Stimulated activated CD8-positive, alpha-beta memory T cell treated with anti-CD3 and anti-CD28 coated beads, Interleukin-4, amount 100 ng/mL, for 24 hours (primary cell): ENCODE measurements at regions not wholly inside any gene's neighbourhood (a gene's known extent, or its start where the extent isn't known, plus 50 kb on each side); places are given as distances from the start of the nearest gene placed in this dataset.
"Not testable (repeated sequence)": the region's sequence is repeated elsewhere in the genome, so short reads cannot be mapped to it uniquely, and the experiment has no call there.

Experiments used
- DNase-seq: peaks from one replicate; pipeline ENCODE4 v3.0.0-alpha.2; 2020; ENCODE audit warnings: low read depth

DNA sequence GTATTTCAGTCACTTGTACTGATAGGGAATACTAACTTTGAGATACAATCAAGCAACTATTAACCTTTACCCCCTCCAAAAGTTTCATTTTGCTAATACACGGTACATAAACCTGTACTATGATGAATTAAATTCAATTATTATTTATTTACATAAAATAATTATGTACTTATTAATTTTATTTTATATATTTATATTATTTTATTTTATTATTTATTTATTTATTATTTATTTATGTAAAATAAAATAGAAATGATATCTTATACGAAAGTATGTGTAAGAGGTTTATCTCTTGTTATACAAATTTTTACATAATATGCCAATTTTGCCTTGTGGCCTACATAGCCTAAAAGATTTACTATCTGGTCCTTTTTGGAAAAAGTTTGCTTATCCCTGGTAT, 564.3 kb downstream of the SLITRK5 start:
- DNase-seq, result no peak

DNA sequence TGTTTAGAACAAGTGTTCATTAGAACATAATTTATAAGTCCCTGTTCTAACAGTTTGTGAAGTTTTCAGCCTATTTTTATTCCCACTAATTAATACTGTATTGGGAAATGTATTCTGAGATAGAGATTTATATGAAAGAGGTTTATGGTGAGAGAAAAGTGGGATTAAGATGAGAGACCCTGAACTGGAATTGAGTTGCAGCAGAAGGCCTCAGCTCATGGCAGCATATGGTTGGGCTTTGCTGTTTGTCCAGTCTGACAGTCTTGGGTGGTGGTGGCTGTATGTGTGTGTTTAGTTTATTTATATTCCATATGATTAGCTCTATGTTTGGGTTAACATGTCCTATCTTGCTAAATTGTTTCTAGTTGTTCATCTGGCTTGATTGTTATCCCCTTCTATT, 575.1 kb downstream of the SLITRK5 start:
- no peak for DNase-seq

DNA sequence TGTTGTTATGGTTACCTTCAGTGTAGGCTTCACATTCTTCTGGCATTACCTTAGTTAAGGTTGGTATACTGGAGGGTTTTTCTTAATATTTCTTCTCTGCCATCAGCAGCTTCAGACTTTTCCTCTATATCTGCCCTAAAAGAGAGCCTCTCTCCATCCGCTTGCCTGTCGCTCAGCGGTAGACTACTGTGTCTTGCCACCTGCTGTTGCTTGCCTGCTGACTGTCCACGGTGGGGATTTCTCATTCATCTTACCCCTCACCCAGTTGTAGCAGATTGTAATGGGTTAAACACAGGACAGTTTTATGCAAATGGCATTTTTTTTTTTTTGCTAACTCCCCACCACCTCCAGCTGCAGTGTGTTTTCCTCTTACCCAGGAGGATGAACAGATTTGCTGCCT, 577.2 kb downstream of the SLITRK5 start:
- DNase-seq, result no peak

DNA sequence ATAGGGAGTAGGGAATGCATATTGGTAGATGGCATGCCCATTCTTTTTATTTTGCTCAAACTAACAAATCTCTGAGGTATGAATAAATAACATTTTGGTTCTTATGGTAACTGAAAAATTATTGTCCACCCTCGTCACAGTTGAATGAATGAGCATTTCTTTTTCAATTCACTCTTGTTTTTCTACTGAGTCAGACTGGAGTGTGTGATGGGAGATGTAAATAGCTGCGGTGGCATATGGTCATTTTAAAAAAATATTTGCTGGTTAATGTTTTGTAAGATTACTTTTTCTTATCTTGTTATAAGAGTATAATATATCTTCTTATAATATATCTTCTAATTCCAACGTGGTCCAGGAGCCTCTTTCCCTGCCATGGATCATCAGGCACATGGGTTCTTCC, 586.5 kb downstream of the SLITRK5 start:
- no peak for DNase-seq

DNA sequence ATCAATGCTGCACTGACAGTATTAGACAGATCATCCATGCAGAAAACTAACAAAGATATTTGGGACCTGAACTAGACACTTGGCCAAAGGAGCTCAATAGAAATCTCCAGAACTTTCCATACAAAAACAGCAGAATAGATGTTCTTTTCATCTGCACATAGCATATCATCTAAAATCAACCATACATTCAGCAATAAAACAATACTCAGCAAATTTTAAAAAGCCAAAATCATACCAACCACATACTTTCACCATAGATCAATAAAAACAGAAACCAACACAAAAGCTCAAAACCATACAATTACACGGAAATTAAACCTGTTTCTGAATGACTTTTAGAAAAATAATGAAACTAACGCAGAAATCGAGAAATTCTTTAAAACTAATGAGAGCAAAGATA, 592.6 kb downstream of the SLITRK5 start:
- no peak for DNase-seq

DNA sequence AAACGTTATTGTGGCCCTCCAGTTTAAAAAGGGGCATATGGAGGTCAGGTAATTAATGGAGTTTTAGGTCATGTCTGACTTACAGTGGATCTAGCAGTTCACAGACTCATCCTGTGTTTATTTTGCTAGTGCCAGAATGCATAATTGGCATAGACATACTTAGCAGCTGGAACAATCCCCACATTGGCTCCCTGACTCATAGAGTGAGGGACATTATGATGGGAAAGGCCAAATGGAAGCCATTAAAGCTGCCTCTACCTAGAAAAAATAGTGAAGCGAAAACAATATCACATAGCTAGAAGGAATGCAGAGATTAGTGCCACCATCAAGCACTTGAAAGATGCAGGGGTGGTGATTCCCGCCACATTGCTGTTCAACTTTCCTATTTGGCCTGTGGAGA, 610.7 kb downstream of the SLITRK5 start:
- no peak for DNase-seq

DNA sequence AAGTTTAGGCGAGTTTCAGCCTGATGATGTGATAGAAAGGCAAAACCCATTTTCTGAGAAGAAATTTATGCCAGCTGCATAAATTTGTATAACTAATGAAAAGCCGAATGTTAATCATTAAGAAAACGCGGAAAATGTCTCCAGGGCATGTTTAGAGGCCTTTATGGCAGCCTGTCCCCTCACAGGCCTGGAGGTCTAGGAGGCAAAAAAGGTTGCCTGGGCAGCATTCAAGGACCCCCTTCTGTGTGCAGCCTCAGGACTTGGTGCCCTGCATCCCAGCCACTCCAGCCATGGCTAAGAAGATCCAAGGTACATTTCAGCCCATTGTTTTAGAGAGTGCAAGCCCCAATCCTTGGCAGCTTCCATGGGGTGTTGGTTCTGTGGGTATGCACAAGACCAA, 614.2 kb downstream of the SLITRK5 start:
- no peak for DNase-seq

DNA sequence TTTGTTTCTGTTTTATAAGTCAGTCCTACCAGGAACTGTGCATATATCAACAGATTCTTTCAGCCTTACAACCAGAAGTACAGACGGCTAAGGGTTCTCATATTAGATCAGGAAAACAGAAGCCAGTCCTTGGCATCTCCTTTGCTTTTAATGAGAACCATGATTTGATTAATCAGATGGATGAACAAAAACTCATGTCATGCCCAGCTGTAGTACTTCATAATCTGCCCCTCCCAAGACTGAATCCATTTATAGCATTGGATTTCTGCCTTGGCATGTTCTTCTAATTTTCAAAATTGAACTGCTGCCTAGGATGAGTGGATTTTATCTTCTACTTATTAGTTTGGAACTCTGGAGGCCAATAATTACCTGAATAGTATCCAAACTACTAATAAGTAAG, 617.2 kb downstream of the SLITRK5 start:
- no peak for DNase-seq

DNA sequence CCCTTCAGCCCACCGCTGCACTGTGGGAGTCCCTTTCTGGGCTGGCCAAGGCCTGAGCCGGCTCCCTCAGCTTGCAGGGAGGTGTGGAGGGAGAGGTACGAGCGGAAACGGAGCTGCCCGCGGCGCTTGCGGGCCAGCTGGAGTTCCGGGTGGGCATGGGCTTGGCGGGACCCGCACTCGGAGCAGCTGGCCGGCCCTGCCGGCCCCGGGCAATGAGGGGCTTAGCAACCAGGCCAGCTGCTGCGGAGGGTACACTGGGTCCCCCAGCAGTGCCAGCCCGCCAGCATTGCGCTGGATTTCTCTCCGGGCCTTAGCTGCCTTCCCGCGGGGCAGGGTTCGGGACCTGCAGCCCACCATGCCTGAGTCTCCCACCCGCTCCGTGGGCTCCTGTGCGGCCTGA, 620.6 kb downstream of the SLITRK5 start:
- DNase-seq, result not testable (repeated sequence)

DNA sequence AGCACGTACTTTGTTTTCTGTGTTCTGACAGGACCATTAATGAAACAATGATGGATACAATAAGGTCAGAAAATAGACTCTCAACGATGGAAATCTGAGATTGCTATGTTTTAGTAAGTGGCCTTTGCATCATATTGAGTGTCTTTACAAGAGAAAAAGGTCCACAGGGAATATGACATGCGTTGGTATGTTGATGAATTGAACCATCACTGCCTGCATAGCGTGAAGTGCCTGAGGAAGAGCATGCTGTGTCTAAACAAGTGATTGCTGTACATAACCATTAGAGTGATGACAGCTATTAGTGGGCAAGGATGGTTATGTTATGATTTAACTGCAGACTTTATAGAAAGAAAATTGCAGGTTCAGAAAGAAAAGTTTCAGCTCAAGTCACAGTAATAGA, 623.2 kb downstream of the SLITRK5 start:
- no peak for DNase-seq

DNA sequence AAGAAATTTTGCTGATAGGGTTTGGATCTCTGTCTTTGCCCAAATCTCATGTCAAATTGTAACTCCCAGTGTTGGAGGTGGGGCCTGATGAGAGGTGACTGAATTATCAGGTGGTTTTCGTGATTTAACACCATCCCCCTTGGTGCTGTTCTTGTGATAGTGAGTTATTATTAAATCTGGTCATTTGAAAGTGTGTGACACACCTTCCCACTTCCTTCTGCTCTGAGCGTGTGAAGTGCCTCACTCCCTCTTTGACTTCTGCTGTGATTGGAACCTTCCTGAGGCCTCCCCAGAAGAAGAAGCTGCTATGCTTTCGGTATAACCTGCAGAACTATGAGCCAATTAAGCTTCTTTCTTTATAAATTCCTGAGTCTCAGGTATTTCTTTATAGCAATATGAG, 632.0 kb downstream of the SLITRK5 start:
- no peak for DNase-seq

DNA sequence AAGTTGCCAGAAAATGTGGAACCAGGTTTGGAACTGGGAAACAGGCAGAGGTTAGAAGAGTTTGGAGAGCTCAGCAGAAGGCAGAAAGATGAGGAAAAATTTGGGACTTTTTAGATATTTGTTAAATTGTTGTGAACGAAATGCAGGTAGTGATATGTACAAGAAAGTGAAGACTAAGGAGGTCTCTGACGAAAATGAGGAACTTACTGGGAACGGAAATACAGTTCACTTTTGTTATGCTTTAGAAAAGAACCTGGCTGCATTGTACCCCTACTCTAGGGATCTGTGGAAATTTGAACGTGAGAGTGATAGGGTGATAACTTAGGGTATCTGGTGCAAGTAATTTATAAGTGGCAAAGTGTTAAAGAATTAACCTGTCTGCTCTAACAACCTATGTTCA, 632.4 kb downstream of the SLITRK5 start:
- no peak for DNase-seq

DNA sequence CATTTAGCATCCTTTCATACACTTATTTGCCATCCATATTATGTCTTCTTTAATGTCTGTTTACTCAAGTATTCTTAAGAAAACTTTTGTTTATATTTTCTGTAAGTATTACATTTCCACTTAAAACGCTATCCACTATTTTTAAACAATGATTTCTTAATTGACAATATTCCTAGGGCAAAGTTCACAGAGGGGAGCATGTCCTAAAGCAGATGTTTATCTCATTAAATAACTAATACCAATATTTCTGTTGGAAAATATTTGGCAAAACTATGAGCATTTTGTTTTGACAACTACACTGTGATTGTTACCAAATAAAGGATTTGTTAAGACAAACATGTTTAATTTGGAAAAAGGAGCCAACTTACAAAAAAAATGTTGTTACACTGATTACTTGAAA, 643.3 kb downstream of the SLITRK5 start:
- no peak for DNase-seq

DNA sequence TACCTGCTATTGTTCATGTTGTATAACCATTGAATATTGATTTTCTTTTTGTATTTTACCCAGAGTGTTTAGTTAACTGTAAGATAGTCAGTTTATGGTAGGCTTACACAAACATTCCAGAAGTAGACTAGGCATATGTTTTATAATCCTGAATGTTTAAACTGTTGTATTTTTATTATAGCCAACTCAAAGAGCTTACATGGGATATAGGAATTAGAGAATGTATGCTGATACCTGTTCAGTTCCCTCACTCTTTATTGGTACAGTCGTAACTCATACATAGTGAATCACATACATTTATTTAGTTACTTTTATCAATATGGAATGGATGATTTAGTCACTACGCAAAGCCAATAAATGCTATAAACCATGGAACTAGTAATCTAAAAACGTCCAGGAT, 657.9 kb downstream of the SLITRK5 start:
- DNase-seq, result no peak

DNA sequence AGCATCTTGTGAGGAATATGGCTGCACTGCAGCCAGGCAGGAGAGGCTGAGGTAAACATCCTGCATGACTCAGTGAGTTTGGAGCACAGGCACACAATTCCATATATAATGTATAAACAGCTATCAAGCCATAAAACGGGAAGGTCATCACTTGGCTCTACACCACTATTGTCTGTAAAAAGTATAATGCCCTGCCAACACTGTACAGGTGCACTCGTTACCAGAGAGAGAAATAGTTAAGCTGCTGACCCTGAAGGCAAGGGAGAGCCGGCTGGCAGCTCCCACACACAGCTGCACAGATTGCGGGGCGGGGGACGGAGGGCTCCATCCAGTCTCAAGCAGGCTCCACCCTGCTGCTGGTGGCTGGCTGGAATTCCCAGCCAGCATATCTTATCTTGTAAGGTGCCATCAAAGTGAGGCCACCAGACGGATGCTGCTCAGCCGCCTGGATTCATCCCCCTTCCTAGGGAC, 668.1 kb downstream of the SLITRK5 start:
- no peak for DNase-seq

DNA sequence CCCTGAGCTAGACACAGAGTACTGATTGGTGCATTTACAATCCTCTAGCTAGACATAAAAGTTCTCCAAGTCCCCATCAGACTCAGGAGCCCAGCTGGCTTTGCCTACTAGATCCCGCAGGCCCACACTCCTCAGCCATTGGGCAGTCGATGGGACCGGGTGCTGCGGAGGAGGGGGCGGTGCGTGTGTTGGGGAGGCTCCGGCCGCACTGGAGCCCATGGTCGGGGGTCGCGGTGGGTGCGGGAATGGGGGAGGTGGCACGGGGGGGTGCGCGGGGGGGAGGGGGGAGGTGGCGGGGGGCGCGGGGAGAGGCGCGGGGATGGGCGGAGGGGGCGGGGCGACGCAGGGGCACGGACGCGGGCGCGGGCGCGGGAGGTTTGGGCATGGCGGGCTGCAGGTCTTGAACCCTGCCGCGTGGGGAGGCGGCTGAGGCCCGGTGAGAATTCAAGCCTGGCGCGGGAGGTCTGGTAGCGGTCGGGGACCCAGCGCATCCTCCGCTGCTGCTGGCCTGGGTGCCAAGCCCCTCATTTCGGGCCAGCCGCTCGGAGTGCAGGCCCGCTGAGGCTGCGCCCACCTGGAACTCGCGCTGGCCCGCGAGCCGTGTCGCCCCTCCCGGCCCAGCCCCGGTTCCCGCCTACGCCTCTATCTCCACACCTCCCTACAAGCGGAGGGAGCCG, 674.1 kb downstream of the SLITRK5 start:
- no peak for DNase-seq

DNA sequence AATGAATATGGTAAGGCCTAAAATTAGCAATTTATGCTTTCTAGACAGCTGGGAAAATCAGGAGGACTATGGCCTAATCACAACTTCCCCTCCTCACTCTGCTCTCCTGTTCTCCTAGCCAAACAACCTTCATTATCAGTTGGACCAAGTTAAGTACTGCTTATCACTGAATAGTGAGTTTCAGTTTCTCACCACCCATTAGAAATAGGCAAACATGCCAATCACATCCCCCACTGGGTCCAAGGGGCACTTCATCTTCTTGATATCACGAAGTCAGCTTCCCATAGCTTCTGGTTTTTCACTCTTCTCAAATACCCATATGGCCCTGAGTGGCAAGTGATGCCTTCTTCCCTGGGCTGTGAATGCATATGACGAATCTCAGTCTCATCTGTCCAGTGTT, 689.6 kb downstream of the SLITRK5 start:
- DNase-seq, result no peak

DNA sequence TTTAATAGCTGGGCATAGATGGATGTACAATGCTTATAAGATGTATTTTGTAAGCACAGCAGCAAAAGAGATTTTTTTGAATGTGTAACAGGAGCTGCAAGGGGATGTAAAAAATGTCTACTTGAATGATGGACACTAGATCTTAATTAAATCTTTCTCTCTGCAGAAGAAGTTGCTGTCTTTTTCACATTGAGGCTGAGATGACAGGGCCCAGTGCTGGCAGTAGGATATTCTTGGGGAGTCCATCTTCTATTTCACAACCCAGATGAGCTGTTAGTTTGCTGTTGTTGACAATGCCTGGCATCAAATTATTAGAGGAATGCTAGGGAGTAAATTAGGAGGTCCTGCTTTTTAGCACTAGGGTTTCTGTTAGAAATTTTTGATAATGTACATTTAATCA, 698.7 kb downstream of the SLITRK5 start:
- DNase-seq, result no peak

DNA sequence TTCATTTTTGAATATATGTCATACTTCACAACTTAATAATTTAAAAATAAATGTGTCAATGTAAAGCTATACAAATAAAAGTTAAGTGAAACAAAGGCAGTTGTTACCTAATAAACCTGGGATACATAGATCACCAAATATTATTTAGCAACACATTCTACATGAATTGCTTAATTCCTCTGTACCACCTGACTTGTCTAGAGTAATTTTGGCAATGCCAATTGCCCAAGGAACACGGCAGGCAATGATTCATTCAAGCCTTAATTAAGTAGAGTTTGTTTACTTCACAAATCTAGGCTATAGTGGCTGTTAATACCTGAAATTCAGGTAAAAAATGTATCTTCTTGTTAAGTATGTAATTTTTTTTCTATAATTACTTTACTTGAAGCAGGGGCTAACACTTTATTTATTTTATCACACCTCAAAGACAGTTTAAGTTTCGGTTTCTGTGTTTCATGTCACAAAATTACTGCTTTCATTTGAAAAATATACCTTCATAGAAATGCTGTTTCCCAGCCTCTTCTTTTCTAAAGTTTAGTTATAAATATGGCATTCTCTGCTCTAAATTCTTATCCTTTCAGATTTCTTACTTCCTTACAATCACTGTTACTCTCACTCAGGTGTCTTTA, 705.7 kb downstream of the SLITRK5 start:
- DNase-seq, result no peak

DNA sequence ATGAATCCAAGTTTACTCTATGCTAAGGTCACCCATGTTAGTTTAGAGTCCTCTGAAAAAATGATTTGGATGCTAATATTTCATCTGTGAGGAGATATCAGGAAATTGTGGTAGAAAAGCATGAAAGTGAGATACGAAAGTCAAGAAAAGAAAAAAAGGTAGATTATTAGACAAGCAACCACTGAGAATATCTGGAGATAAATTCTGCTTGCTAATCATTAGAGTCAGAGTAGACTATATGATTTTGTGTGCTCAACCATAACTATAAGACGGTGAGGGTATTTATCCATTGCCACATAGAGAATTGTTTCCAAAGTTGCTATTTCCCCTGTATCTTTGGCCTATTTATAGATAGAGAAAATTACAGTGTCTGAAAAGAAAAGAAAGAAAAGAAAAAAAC, 706.7 kb downstream of the SLITRK5 start:
- DNase-seq, result no peak

DNA sequence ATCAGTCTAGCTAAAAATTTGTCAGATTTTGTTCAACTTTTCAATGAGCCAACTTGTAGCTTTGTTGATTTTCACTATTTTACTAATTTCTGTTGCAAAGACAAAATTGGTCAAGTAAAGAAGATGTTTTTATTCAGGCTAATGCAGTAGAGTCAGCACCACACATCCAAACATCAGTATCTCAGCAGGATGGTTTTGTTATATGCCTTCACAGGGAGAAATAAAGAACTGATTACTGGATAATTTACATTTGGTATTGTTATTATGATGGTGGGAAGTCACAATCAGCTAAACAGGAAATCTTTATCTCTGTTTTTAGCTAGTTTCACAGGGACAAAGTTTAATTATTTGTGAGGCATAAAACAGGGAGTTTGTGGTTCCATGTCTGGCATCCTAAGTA, 713.4 kb downstream of the SLITRK5 start:
- DNase-seq, result no peak

DNA sequence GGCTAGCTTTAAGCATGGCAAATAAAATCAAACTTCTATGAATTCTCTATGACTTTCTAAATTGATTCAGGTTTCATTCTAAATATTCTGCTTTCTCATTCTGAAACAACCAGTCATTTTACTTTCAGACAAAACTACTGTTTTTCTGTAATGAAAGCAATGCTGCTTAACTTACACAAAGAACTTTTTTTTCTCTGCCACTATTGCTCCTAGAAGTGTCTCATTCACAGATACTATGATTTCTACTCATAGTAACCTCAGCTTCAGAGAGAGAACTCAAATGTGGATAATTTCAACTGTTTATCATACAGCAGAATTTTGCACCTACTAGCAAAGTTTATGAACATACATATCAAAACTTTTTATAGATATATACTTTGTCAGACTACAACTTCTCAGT, 724.6 kb downstream of the SLITRK5 start:
- no peak for DNase-seq

DNA sequence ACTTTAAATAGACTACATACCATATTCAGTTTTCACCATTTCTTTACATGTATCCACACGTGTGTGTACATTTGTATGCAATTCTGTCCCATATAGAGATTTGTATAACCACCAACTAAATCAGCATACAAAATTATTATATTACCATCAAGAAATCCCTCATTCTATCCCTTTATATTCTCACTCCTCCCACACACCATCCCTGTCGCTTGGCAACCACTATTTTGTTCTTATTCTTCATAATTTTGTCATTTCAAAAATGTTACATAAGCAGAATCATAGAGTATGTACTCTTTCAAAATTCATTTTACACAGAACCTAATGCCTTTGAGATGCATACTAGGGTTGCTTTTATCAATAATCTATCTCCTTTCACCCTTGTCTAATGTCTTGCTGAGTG, 740.5 kb downstream of the SLITRK5 start:
- no peak for DNase-seq

DNA sequence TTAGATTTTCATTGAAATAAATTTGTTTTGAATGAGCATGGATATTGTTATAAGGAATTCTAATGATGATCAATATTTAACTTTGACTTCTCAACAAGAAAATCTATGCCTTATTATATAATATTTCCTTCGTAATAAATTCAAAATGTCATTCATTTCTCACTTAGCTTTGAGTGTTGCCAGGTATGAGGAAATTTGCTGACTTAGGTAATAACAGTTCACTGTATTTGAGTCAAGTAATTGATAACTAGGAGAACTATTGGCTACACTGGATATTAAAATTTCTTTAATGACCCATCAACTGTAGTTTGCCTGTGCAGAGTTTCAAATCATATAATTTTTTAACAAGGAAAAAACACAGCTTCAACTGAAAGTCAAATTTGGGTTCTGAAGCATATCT, 746.6 kb downstream of the SLITRK5 start:
- no peak for DNase-seq
